Activated T-helper 1 cell treated with anti-CD3 and anti-CD28 coated beads, Interleukin-2, amount 50 U/mL, for 16 hours (primary cell): ENCODE measurements at regions not wholly inside any gene's neighbourhood (a gene's known extent, or its start where the extent isn't known, plus 50 kb on each side); places are given as distances from the start of the nearest gene placed in this dataset.

Source experiments
- DNase-seq, 2 donors: peaks; one replicate each; pipeline ENCODE4 v3.0.0-alpha.2; 2020; ENCODE audit warnings: low read depth in 1 of 2, low spot score in 1 of 2

DNA sequence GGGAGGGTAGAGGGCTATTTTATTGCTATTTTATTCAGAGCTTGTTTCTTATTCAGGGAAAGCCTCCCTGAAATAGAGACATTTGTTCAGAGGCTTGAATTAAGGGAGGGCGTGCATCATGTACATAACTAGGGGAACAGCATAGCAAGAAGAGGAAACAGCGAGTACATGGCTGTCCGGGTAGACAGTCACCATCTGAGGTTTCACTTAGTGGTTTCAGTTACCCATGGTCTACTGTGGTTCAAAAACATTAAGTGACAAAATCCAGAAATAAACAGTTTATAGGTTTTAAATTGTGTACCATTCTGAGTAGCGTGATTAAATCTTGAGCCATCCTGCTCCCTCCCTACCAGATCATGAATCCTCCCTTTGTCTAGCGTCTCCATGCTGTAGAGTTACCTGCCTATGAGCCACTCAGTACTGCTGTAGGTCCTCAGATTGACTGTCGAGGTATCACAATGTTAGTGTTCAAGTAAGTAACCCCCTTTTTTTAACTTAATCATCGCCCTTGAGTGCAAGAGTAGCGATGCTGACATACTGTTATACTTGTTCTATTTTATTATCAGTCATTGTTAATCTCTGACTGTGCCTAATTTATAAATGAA is 791.5 kb downstream of the TFAP2A start:
- DNase-seq: no peak

DNA sequence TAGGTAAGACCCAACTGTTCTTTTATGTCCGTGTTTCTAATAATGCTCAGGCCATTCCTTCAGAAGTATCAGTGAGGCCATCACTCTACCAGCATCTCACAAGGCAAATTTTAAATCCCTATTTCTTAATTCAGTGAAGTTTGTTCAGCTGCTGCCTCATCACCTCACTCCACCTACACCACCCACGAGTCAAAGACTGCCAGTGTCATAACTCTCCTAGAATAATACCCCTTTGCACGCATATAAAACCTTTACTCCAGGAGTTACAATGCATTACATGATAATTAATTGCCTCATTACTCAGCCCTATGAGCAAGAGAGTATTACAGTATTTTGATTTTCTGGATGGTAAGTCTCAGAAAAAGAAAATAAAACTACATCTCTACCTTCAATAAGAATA is 793.6 kb downstream of the TFAP2A start:
- DNase-seq: no peak

GRCh38 chr6:9620687-9621086 is 794.2 kb downstream of the TFAP2A start:
- DNase-seq: no peak

- DNase-seq: no peak
These were observed 794.6 kb downstream of the TFAP2A start for GRCh38 chr6:9620263-9620662.

DNA sequence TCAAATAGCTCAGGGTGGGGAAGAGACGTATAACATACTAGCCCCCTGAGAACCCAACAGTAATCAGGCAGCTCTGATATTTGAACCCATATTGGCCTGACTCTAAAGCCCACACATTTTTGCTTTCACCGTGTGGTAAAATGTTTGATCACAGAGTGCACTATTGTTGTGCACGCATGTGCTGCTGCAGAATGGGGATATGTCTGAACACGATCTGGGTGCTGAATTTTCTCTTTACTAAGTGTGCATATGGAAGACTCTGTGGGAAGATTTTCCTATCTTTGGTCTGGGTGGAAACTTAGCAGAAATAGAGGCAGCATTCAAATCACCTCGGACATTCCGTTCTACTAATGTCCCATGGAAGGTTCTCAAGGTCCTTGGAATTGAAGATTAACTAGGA is 800.1 kb downstream of the TFAP2A start:
- no peak for DNase-seq

DNA sequence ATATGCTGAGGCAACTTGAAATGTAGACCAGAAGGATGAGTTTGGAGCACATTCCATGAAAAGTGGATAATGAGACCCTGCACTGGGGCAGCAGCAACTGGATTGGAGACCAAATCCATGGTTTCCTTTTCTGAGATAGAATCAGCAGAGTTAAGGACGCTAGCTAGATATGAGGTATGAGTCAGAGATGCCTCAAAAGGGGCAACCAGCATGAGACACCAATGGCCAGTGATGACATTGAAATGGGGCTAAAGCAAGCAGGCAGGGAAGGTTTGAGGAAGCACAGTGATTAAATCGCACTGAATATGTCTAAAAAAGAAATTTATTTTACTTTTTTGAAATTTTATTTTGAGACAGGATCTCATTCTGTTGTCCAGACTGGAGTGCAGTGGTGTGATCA is 802.4 kb downstream of the TFAP2A start:
- no peak for DNase-seq

DNA sequence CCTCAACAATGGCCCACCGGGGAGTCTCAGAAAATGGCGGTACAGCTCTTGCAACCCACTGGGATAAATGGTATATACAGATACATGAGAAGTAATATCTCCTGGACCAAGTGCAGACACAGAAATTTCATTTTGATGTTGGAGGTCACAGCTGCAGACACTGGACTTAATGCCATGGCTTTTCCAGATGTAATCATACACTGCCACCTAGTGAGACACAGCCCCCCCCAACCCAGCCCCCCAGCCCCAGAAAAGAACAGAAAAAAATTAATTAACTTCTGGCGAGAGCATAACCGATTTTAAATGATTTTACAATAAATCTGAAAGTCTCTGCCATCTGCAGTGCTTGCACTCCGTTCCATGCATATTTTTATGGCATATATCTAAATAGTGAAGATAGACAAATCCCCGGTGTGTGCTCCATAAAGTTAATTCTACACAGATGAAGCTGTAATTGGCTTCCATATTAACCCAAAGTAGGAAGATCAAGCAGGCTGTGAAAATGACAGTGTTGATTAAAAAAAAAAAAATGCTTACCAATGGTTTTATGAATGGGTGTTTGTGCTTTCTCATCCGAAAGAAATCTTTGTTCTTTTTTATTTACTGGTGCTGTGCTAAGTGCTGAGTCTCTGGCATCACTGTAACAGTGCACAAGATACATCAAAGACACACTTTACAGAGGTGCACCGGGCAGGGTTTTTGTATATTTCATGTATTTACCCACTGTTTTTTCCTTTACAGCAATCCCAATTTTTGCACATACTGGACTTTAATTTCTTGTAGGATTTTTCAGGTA is 804.1 kb downstream of the TFAP2A start:
- no peak for DNase-seq

- no peak for DNase-seq
These were observed 808.3 kb downstream of the TFAP2A start for GRCh38 chr6:9606435-9607134.

DNA sequence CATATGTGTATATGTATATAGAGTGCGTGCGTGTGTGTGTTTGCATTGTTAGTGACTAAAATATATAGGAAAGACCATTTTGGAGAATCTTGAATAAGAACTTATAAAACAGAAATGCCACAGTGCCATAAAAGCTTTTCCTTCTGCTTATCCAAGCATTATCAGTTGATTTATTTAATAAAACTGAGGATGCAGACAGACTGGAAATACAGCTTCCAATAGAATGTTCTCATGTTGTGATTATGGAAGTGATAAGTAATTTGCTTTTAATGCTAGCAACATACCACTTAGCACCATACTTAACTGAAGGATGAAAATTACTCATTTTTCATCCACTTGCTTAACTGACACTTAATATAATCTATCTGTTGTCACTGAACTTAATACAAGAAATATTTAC is 820.1 kb downstream of the TFAP2A start:
- no peak for DNase-seq

GRCh38 chr6:9593554-9593953 is 821.3 kb downstream of the TFAP2A start:
- DNase-seq: no peak

DNA sequence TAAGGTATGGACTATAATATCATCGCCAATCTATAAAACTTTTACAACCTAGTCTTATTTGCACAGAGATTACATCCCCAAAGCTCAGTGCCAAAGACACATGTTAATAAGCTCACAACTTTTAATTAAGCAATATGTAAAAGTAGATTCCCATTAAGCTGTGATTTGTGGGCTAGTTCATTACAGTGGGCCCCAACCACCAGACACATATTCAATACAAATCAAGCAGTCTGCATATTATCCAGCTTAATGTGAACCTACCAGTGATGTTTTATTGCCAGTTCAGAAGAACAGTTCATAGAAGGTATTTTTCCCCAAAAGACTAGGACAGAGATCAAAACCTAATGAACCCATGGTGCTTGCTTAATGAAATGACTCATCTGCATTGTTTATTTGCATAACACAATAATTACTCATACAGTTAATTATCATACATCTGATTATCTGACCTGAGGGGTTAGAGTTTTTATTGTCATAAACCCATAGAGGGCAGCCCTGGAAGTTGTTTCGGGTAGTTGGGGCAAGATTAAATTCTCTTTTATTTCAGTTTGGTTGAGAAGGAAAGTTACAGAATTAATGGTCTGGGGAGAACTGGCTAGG is 831.0 kb downstream of the TFAP2A start:
- no peak for DNase-seq

DNA sequence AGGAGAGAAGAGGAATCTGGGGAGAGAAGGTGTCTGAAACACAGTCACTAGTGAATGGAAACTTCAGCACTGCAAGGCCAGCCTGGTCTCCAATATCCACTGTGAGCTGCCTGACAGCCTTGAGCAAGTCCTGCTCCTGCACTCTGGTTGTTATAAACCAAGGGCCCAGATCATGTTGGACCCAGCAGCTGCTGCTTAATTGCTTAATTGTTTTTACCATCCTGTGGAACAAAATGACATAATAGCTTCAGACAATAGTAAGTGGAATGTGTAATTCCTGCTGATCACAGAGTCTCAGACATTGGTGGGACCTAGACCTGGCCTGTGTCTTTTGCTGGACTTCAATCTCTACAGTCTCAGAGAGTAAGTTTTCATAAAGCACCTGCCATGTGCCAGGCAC is 833.7 kb downstream of the TFAP2A start:
- no peak for DNase-seq

- no peak for DNase-seq
These were observed 838.4 kb downstream of the TFAP2A start for GRCh38 chr6:9576521-9576920.

- DNase-seq: no peak
These were observed 848.8 kb downstream of the TFAP2A start for GRCh38 chr6:9566096-9566495.

- DNase-seq: no peak
These were observed 850.9 kb downstream of the TFAP2A start for GRCh38 chr6:9564021-9564420.

DNA sequence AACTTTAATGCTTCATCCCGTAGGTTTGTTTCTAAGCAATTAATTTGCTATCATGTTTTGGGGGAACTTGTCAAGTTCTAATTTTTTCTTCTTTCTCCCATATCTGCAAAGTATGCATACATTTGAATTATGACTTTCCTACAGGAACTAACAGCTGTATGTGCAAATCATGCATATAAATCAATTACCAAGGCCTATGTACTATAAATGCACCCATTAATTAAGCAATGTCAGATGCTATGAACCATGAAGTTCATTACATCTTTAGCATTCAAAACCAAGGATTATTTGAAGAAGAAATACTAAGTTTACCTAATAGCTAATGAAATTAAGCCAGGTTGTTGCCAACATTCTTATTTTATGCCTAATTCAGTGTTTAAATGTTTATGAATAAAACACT is 851.3 kb downstream of the TFAP2A start:
- DNase-seq: no peak

- no peak for DNase-seq
These were observed 860.1 kb downstream of the TFAP2A start for GRCh38 chr6:9554806-9555205.

- no peak for DNase-seq
These were observed 860.6 kb downstream of the TFAP2A start for GRCh38 chr6:9554323-9554722.

- DNase-seq: no peak
These were observed 861.9 kb downstream of the TFAP2A start for GRCh38 chr6:9553002-9553401.

DNA sequence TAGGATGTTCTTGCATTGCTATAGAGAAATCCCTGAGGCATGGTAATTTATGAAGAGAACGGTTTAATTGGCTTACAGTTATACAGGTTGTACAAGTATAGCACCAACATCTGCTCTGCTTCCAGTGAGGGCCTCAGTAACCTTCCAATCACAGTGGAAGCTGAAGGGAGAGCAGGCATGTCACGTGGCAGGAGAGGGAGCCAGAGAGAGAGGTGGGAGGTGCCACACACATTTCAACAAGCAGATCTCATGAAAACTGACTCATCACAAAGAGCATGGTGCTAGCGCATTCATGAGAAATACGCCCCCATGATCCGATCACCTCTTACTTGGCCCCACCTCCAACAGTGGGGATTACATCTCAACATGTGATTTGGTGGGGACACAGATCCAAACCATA is 871.2 kb downstream of the TFAP2A start:
- DNase-seq: no peak

DNA sequence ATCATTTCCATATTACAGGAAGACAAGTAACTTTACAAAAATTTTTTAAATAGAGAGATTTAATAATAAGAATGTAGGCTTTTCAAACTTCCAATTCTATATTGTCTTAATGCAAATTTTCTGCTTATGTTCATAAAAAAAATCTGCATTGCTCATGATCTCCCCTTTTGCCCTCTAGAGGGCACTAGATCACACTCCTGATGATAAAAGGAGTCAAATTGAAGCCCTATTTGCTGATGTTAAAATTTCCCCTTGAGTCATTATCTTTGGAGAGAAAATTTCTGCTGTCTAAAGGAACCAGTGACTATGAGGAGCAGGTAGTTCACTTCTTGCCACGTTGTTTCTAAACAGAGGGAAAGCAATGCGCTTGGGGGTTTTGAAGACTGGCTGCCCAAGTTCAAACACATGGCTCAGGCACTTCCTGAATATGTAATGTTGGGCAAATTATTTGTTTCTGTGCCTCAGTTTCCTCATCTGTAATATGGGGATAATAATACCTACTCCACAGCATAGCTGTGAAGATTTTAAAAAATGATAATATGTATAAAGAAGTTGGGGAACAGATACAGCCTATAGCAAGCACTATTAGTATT is 874.2 kb downstream of the TFAP2A start:
- DNase-seq: no peak

- no peak for DNase-seq
These were observed 874.7 kb downstream of the TFAP2A start for GRCh38 chr6:9540126-9540525.
